Mucosa of descending colon (tissue), 3 donors: ENCODE measurements at regions not wholly inside any gene's neighbourhood (a gene's known extent, or its start where the extent isn't known, plus 50 kb on each side); places are given as distances from the start of the nearest gene placed in this dataset.

ENCODE experiments used
- ATAC-seq: fragments of 200-7000 bp; cut with Tn5 transposase; one replicate; pipeline ENCODE4 v1.9.1; 2020; ENCODE audit warnings: mild to moderate bottlenecking, moderate library complexity
- DNase-seq, 3 donors: peaks; one replicate each; pipeline ENCODE4 v3.0.0-alpha.2; 2020
- H3K36me3 ChIP-seq: fragments of 200-600 bp; one replicate; pipeline ENCODE4 v1.8.0; 2021; ENCODE audit warnings: low read depth, mild to moderate bottlenecking
- H3K4me1 ChIP-seq: fragments of 200-600 bp; one replicate; pipeline ENCODE4 v1.8.0; 2021; ENCODE audit warnings: low read depth, mild to moderate bottlenecking
- H3K4me3 ChIP-seq: fragments of 200-600 bp; one replicate; pipeline ENCODE4 v1.8.0; 2021; ENCODE audit warnings: mild to moderate bottlenecking
- H3K9me3 ChIP-seq: fragments of 200-600 bp; one replicate; pipeline ENCODE4 v1.8.0; 2021; ENCODE audit warnings: mild to moderate bottlenecking
- CTCF ChIP-seq: fragments of 200-600 bp; IDR thresholded peaks from one replicate; pipeline ENCODE4 v1.8.0; 2022; ENCODE audit warnings: antibody characterized with exemption, mild to moderate bottlenecking
- intact Hi-C, 2 donors: fragments of 100-400 bp; cut with DNase I in 1 of 2; cut with micrococcal nuclease in 1 of 2; formaldehyde crosslinking; loops; one replicate each; pipeline versions ENCODE4 v1.11.0 to v1.11.1; 2022; cut with DNase I, micrococcal nuclease
- donor health status: DM: no; HTN: no; CAD: no; lungs with moderate emphysema.
- donor health status: DM: no; HTN: no; CAD: no.
- donor health status: DM: no; HTN: yes; CAD: no.

GRCh38 chr10:78513986-78514385 lies 480.3 kb downstream of the RPS24 start:
- no peaks in the 10 kb centered on the region for H3K9me3 ChIP-seq
- no peak for ATAC-seq
- H3K36me3 ChIP-seq: no peaks in the 10 kb centered on the region
- intact Hi-C loops: no loop called here
- no peaks in the 10 kb centered on the region for H3K4me1 ChIP-seq
- no peak overlapping the region for H3K4me3 ChIP-seq
- no peak for TF ChIP-seq CTCF
- no peak for DNase-seq

DNA sequence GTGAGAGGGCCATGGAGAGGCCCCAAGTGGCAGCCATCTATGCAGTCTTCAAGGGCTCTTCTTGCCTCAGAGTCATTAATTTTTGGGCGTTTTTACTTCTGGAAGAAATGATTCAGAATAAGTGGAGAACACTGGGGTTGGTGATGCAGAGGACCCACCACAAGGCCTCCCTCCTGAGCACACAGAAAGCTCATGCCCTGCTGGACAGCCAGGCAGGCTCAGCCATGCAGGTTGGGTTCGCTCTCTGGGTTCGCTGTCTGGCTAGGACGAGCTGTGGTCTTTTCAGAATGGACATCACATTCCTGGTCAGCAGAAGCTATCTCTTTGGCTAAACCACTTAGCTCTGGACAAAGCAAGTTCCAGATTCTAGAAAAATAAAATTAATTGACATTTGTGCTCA lies 480.8 kb downstream of the RPS24 start:
- TF ChIP-seq CTCF: no peak
- Histone ChIP-seq H3K9me3 (no peaks in the 10 kb centered on the region), H3K4me3 (no peak overlapping the region), H3K4me1 (no peaks in the 10 kb centered on the region), H3K36me3 (no peaks in the 10 kb centered on the region)
- DNase-seq: no peak
- ATAC-seq: no peak
- intact Hi-C loops: no loop called here

- no peaks in the 10 kb centered on the region for H3K36me3 ChIP-seq
- DNase-seq: no peak
- peak; percentile 40 for ATAC-seq
Observed at GRCh38 chr10:78515038-78515872, 481.6 kb downstream of the RPS24 start.

GRCh38 chr10:78515873-78516153 lies 482.1 kb downstream of the RPS24 start:
- H3K36me3 ChIP-seq: no peaks in the 10 kb centered on the region
- DNase-seq (no peak), ATAC-seq (no peak)
- no peaks in the 10 kb centered on the region for H3K4me1 ChIP-seq
- TF ChIP-seq CTCF: no peak
- no peaks in the 10 kb centered on the region for H3K9me3 ChIP-seq
- no peak overlapping the region for H3K4me3 ChIP-seq
- intact Hi-C loops: no loop called here

More at GRCh38 chr10:78515038-78515872, 481.6 kb downstream of the RPS24 start:
- TF ChIP-seq CTCF: no peak
- no peaks in the 10 kb centered on the region for H3K9me3 ChIP-seq
- intact Hi-C loops: no loop called here
- no peak overlapping the region for H3K4me3 ChIP-seq
- no peaks in the 10 kb centered on the region for H3K4me1 ChIP-seq

GRCh38 chr10:78516236-78516635 lies 482.6 kb downstream of the RPS24 start:
- intact Hi-C loops: no loop called here
- ATAC-seq: no peak
- no peaks in the 10 kb centered on the region for H3K4me1 ChIP-seq
- no peak for DNase-seq
- H3K9me3 ChIP-seq: no peaks in the 10 kb centered on the region
- H3K36me3 ChIP-seq: no peaks in the 10 kb centered on the region
- no peak for TF ChIP-seq CTCF
- no peak overlapping the region for H3K4me3 ChIP-seq

DNA sequence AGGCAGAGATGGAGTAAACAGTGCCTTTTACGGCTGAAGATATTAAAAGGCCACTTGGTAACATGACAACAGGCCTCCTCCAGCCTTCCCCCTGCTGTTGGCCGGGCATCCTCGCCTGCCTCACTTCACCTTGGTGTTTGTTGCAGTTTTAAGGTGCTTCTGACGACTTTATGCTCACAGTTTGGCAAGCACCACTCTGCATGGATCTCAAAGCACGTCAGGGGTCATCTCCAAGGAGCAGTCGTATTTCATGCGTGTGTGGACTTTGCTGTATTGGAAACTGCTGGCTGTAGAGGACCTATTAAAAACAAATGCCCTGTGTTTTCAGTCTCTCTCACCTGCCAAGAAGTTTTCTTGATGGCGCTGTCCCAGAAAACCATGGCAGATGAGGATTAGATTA lies 483.1 kb downstream of the RPS24 start:
- intact Hi-C loops: no loop called here
- no peaks in the 10 kb centered on the region for H3K4me1 ChIP-seq
- TF ChIP-seq CTCF: no peak
- no peak overlapping the region for H3K4me3 ChIP-seq
- no peaks in the 10 kb centered on the region for H3K36me3 ChIP-seq
- ATAC-seq (no peak), DNase-seq (no peak)
- no peaks in the 10 kb centered on the region for H3K9me3 ChIP-seq
